ENCODE measurements at regions not wholly inside any gene's neighbourhood (a gene's known extent, or its start where the extent isn't known, plus 50 kb on each side); places are given as distances from the start of the nearest gene placed in this dataset.

GRCh38 chr1:81329041-81329440 lies 471.7 kb upstream of the ADGRL2 start:
- no peak for DNase-seq
- Mint-ChIP-seq H3K9me3 (no peaks in the 10 kb centered on the region), H3K27ac (no peak overlapping the region), H3K4me3 (no peak overlapping the region), H3K36me3 (ENCODE audit: low read depth) (no peaks in the 10 kb centered on the region), H3K27me3 (ENCODE audit: low read depth) (no peaks in the 10 kb centered on the region), H3K4me1 (ENCODE audit: low read depth) (no peaks in the 10 kb centered on the region)
- intact Hi-C loops (cut with micrococcal nuclease) = no loop called here
- CTCF ChIA-PET = no interaction called here

GRCh38 chr1:81327743-81328142 lies 473.0 kb upstream of the ADGRL2 start:
- Mint-ChIP-seq H3K4me1 (ENCODE audit: low read depth) (no peaks in the 10 kb centered on the region), H3K27me3 (ENCODE audit: low read depth) (no peaks in the 10 kb centered on the region), H3K4me3 (no peak overlapping the region), H3K36me3 (ENCODE audit: low read depth) (no peaks in the 10 kb centered on the region), H3K27ac (no peak overlapping the region), H3K9me3 (peaks cover 2% of the 10 kb centered on the region)
- DNase-seq = no peak
- CTCF ChIA-PET = interaction anchor here (0.6 kb wide), 1 partner anchor 28 kb away, joined by 3 read pairs; no protein-coding TSS in a partner anchor
- intact Hi-C loops (cut with micrococcal nuclease) = no loop called here

DNA sequence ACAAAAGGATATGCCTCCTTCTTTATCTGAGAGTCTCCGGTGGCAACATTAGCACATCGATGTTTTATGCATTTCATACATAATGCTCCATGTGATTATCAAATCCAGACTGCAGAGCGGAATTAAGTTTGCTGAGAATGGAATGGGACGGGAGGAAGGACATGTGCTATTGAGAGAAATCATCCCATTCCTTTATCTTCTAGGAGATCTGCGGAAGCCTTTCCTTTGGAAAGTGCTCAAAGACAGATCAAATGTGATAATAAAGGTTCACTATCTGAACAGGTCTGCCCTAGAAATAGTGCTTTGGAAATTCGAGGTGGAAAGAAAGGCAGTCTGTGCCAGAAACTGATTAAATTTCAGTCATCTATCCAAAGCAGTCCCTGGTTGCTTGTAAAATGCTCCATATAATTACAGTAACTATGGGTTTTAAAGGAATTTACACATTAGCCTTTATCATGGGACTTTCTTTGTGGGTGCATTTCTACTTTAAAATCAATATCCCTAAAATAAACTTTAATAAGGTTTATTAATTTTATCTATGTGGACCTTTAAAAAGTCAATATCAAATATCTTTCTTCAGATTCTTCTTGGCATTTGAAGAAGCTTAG lies 473.5 kb upstream of the ADGRL2 start:
- Mint-ChIP-seq H3K27me3 (ENCODE audit: low read depth) (no peaks in the 10 kb centered on the region), H3K27ac (no peak overlapping the region), H3K9me3 (peaks cover 2% of the 10 kb centered on the region), H3K4me1 (ENCODE audit: low read depth) (no peaks in the 10 kb centered on the region), H3K36me3 (ENCODE audit: low read depth) (no peaks in the 10 kb centered on the region), H3K4me3 (no peak overlapping the region)
- no peak for DNase-seq
- CTCF ChIA-PET = interaction anchor here (0.6 kb wide), 1 partner anchor 29 kb away, joined by 3 read pairs; no protein-coding TSS in a partner anchor
- intact Hi-C loops (cut with micrococcal nuclease) = no loop called here

DNA sequence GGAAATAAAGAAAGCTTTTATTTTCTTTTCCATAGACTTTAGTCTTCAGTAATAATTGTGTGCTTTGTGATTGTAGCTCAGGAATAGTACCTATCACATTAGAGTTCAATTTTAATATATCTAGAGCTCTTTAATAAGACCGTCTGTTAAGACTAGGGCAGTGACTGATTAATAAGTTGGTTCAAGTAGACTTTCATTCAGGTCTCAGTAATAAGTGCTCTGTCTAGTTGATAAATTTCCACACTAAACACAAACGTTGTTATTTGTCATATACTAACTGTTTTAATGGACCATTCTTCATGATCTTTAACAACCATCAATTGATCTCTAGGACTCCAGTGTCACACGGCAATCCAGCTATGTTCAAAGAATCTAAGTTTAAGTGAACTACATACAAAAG lies 474.5 kb upstream of the ADGRL2 start:
- no peaks in the 10 kb centered on the region for H3K36me3 Mint-ChIP-seq (ENCODE audit: low read depth)
- H3K27ac Mint-ChIP-seq = no peak overlapping the region
- no peak overlapping the region for H3K4me3 Mint-ChIP-seq
- intact Hi-C loops (cut with micrococcal nuclease) = no loop called here
- DNase-seq = no peak
- no peaks in the 10 kb centered on the region for H3K27me3 Mint-ChIP-seq (ENCODE audit: low read depth)
- CTCF ChIA-PET = interaction anchor here (0.6 kb wide), 1 partner anchor 453 kb away, joined by 4 read pairs; no protein-coding TSS in a partner anchor
- no peaks in the 10 kb centered on the region for H3K4me1 Mint-ChIP-seq (ENCODE audit: low read depth)
- H3K9me3 Mint-ChIP-seq = peaks cover 2% of the 10 kb centered on the region

DNA sequence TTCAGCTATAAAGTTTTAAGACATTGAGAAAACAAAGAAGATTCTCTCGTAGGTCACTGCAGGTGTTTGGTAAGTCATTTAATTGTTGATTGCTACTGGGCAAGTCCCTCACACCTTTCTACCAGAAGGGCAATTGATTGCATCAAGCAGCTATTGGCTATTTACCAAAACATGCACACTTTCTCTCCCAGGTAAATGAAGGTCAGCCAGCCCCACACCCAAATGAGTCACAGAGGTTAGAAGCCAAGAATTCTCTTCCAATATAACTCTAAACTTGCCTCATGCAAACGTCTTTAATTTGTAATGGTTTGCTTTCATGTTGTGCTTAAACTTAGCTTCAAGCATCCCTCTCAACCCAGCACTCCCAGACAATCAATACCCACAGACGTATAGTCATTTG lies 475.3 kb upstream of the ADGRL2 start:
- intact Hi-C loops (cut with micrococcal nuclease) = no loop called here
- CTCF ChIA-PET = no interaction called here
- Mint-ChIP-seq H3K4me1 (ENCODE audit: low read depth) (no peaks in the 10 kb centered on the region), H3K36me3 (ENCODE audit: low read depth) (no peaks in the 10 kb centered on the region), H3K9me3 (peaks cover 2% of the 10 kb centered on the region), H3K27me3 (ENCODE audit: low read depth) (no peaks in the 10 kb centered on the region), H3K27ac (no peak overlapping the region), H3K4me3 (no peak overlapping the region)
- DNase-seq = no peak

DNA sequence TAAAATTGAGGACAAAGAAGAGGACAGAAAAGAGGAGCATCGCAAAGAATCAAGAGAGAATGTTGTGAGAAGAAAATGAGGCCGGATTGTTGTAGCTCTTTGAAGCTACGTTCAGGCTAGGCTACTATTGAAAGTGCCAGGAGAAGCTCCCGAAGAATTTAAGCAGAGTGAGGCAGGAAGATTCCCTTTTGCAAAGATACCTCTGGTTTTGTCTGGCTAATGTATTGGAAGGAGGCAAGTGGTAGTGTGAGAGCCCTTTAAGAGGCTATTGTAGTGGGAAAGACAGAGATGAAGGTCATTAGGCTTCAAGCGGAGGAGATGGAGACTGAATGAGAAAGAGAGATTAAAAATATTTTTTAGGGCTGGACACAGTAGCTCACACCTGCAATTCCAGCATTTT lies 476.9 kb upstream of the ADGRL2 start:
- intact Hi-C loops (cut with micrococcal nuclease) = no loop called here
- no peak for DNase-seq
- H3K9me3 Mint-ChIP-seq = peaks cover 2% of the 10 kb centered on the region
- CTCF ChIA-PET = interaction anchor here (0.7 kb wide), 1 partner anchor 1435 kb away, joined by 3 read pairs; no protein-coding TSS in a partner anchor
- H3K4me3 Mint-ChIP-seq = no peak overlapping the region
- no peak overlapping the region for H3K27ac Mint-ChIP-seq
- no peaks in the 10 kb centered on the region for H3K4me1 Mint-ChIP-seq (ENCODE audit: low read depth)
- no peaks in the 10 kb centered on the region for H3K36me3 Mint-ChIP-seq (ENCODE audit: low read depth)
- H3K27me3 Mint-ChIP-seq (ENCODE audit: low read depth) = no peaks in the 10 kb centered on the region

DNA sequence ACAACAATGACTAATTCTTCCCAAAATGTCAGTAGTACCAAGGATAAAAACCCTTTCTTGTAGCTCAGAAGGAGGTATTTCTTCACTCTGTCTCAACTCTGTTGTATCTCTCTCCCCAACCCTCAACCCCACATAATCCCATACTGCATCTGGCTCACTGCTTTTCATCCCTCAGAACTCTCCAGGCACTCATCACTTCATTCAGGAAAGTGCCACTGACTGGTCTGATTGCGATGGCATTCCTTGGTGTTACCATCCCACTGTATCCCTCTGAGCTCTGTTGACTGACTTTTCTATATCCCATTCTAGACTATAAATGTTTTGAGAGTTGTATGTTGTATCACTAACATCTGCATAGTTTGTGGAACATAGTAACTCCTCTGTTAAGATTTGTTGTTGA lies 483.5 kb upstream of the ADGRL2 start:
- CTCF ChIA-PET = no interaction called here
- intact Hi-C loops (cut with micrococcal nuclease) = no loop called here
- Mint-ChIP-seq H3K4me3 (no peak overlapping the region), H3K9me3 (no peaks in the 10 kb centered on the region), H3K4me1 (ENCODE audit: low read depth) (no peaks in the 10 kb centered on the region), H3K36me3 (ENCODE audit: low read depth) (no peaks in the 10 kb centered on the region), H3K27me3 (ENCODE audit: low read depth) (peaks cover 2% of the 10 kb centered on the region), H3K27ac (no peak overlapping the region)
- DNase-seq = no peak

DNA sequence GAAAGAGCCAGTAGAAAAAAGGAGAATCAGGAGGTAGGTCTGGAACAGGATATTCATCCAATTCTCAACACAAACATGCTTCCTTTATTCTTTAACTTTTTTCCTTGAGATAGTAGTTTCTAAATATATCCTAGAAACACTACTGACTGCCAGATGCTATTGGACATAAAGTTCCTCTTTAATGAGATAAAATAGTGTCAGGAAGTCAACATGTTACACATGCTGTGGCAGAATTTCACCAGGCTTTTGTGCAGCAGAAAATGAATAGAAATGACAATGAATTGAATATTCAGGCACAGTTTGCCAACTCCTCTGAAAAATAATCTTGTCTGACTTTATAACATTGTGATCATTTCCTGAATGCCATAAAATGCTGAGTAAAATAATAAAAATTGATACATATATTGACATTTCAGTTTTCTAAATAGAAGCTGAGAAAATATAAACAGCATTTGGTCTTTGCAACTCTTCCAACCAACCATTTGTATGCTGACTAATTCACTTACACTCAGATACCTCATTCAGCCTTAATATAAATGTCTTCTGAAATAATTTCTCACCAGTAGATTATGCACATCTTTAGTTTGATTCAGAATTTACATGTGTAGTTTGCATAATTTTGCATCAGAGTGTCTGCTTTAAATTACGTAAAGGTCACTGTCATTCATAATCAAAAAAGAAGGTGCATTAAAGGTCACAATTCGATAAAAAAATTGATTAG lies 486.1 kb upstream of the ADGRL2 start:
- Mint-ChIP-seq H3K4me3 (no peak overlapping the region), H3K27me3 (ENCODE audit: low read depth) (peaks cover 2% of the 10 kb centered on the region), H3K36me3 (ENCODE audit: low read depth) (no peaks in the 10 kb centered on the region), H3K27ac (no peak overlapping the region), H3K9me3 (no peaks in the 10 kb centered on the region), H3K4me1 (ENCODE audit: low read depth) (no peaks in the 10 kb centered on the region)
- intact Hi-C loops (cut with micrococcal nuclease) = no loop called here
- no peak for DNase-seq
- CTCF ChIA-PET = no interaction called here

GRCh38 chr1:81313289-81313688 lies 487.4 kb upstream of the ADGRL2 start:
- no peak overlapping the region for H3K27ac Mint-ChIP-seq
- DNase-seq = no peak
- peaks cover 2% of the 10 kb centered on the region for H3K27me3 Mint-ChIP-seq (ENCODE audit: low read depth)
- H3K9me3 Mint-ChIP-seq = no peaks in the 10 kb centered on the region
- no peaks in the 10 kb centered on the region for H3K36me3 Mint-ChIP-seq (ENCODE audit: low read depth)
- intact Hi-C loops (cut with micrococcal nuclease) = no loop called here
- H3K4me1 Mint-ChIP-seq (ENCODE audit: low read depth) = no peaks in the 10 kb centered on the region
- H3K4me3 Mint-ChIP-seq = no peak overlapping the region
- CTCF ChIA-PET = no interaction called here

GRCh38 chr1:81312272-81312754 lies 488.4 kb upstream of the ADGRL2 start:
- Mint-ChIP-seq H3K27ac (no peak overlapping the region), H3K36me3 (ENCODE audit: low read depth) (no peaks in the 10 kb centered on the region), H3K4me1 (ENCODE audit: low read depth) (no peaks in the 10 kb centered on the region), H3K9me3 (no peaks in the 10 kb centered on the region), H3K27me3 (ENCODE audit: low read depth) (peaks cover 2% of the 10 kb centered on the region), H3K4me3 (no peak overlapping the region)
- CTCF ChIA-PET = no interaction called here
- no peak for DNase-seq
- intact Hi-C loops (cut with micrococcal nuclease) = no loop called here

- no peaks in the 10 kb centered on the region for H3K36me3 Mint-ChIP-seq (ENCODE audit: low read depth)
- CTCF ChIA-PET = no interaction called here
- DNase-seq = no peak
- H3K4me3 Mint-ChIP-seq = no peak overlapping the region
- H3K27ac Mint-ChIP-seq = no peak overlapping the region
- intact Hi-C loops (cut with micrococcal nuclease) = no loop called here
- H3K27me3 Mint-ChIP-seq (ENCODE audit: low read depth) = peaks cover 2% of the 10 kb centered on the region
- no peaks in the 10 kb centered on the region for H3K9me3 Mint-ChIP-seq
- H3K4me1 Mint-ChIP-seq (ENCODE audit: low read depth) = no peaks in the 10 kb centered on the region
Observed at GRCh38 chr1:81310250-81310649, 490.5 kb upstream of the ADGRL2 start.

GRCh38 chr1:81308191-81308590 lies 492.5 kb upstream of the ADGRL2 start:
- H3K27me3 Mint-ChIP-seq (ENCODE audit: low read depth) = no peaks in the 10 kb centered on the region
- no peaks in the 10 kb centered on the region for H3K4me1 Mint-ChIP-seq (ENCODE audit: low read depth)
- no peaks in the 10 kb centered on the region for H3K36me3 Mint-ChIP-seq (ENCODE audit: low read depth)
- intact Hi-C loops (cut with micrococcal nuclease) = no loop called here
- CTCF ChIA-PET = no interaction called here
- no peak overlapping the region for H3K27ac Mint-ChIP-seq
- no peak for DNase-seq
- no peak overlapping the region for H3K4me3 Mint-ChIP-seq
- no peaks in the 10 kb centered on the region for H3K9me3 Mint-ChIP-seq

DNA sequence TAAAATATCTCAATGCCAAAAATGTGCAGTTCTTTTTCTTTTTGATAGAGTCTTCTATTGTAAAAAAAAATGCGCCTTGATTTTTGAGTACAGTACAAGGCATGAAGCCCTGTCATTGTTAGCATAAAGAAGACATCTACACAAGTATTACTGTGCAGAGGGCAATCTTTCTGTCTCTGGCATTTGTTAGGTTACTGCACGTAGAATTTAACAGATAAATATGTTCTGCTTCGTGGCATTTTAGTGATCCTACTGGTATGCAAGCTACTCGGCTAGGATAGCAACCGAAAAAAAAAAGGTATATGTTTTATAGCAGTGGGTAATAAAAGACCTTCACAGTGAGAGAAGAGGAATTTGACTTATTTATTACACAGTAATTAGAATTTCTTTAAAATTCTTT lies 492.9 kb upstream of the ADGRL2 start:
- Mint-ChIP-seq H3K9me3 (no peaks in the 10 kb centered on the region), H3K4me1 (ENCODE audit: low read depth) (no peaks in the 10 kb centered on the region), H3K4me3 (no peak overlapping the region), H3K27ac (no peak overlapping the region), H3K36me3 (ENCODE audit: low read depth) (no peaks in the 10 kb centered on the region), H3K27me3 (ENCODE audit: low read depth) (peaks cover 2% of the 10 kb centered on the region)
- DNase-seq = no peak
- CTCF ChIA-PET = no interaction called here
- intact Hi-C loops (cut with micrococcal nuclease) = no loop called here
